GM12891 (cell line): ENCODE measurements at regions not wholly inside any gene's neighbourhood (a gene's known extent, or its start where the extent isn't known, plus 50 kb on each side); places are given as distances from the start of the nearest gene placed in this dataset.

ENCODE experiments used
- PAX5 ChIP-seq: IDR thresholded peaks from 2 replicates; pipeline ENCODE4 v1.6.1; 2011; ENCODE audit warnings: low read length, moderate library complexity, mild to moderate bottlenecking; ENCODE audit not compliant: insufficient read depth, severe bottlenecking
- POLR2A ChIP-seq: IDR thresholded peaks from 2 replicates; pipeline ENCODE4 v1.6.1; 2011; ENCODE audit warnings: low read depth, low read length, control low read depth
- POLR2AphosphoS5 ChIP-seq: IDR thresholded peaks from 2 replicates; pipeline ENCODE4 v1.6.1; 2011; ENCODE audit warnings: low read depth, low read length, control low read depth
- POU2F2 ChIP-seq: IDR thresholded peaks from 2 replicates; pipeline ENCODE4 v1.6.1; 2011; ENCODE audit warnings: low read depth, mild to moderate bottlenecking, control low read depth, low read length, moderate library complexity
- SPI1 ChIP-seq: IDR thresholded peaks from 2 replicates; pipeline ENCODE4 v1.6.1; 2011; ENCODE audit warnings: low read depth, low read length, control low read depth
- TAF1 ChIP-seq: IDR thresholded peaks from 2 replicates; pipeline ENCODE4 v1.6.1; 2011; ENCODE audit warnings: low read depth, low read length, control low read depth

DNA sequence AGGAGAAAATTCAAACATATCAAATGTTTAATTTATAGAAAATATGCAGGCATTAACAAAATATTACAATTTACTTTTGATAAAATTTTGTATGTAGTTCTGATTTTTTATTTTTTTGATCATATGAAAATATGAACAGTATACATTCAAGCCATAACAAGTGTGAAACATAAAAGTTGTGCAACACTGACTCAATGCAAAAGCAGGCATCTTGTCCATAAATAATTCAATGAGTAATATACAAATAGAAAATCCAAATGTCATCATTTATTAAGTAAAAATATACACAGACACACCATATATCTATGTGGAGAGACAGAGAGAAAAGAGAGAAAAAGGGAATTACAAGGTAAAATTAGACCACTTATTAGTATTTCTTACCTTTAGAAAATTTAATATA lies 1183.9 kb downstream of the SLITRK1 start:
- no peak for TF ChIP-seq PAX5
- TF ChIP-seq TAF1, result no peak
- no peak for TF ChIP-seq POLR2A
- no peak for TF ChIP-seq POLR2AphosphoS5
- TF ChIP-seq SPI1, result no peak
- no peak for TF ChIP-seq POU2F2
